ENCODE measurements at regions not wholly inside any gene's neighbourhood (a gene's known extent, or its start where the extent isn't known, plus 50 kb on each side); places are given as distances from the start of the nearest gene placed in this dataset.

DNA sequence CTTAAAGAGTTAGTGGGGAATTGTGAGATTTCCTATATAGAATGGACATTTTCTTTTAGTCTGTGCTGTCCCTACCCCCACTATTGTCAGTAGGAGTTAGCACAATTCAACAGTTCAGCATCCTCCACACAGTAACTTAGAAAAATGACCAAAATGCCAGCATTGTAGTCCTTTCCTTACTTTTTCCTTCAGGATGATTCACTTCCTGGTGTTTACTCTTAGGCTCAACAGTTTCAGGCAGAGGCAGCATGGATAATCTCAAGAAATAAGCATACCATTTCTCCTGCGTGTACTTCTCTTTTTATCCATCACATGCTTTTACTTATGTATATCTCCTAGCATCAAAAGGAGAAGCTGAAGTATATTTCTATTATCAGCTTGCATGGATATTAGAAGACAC is 683.4 kb downstream of the SLC16A7 start:
- TF ChIP-seq, protein P1, sequence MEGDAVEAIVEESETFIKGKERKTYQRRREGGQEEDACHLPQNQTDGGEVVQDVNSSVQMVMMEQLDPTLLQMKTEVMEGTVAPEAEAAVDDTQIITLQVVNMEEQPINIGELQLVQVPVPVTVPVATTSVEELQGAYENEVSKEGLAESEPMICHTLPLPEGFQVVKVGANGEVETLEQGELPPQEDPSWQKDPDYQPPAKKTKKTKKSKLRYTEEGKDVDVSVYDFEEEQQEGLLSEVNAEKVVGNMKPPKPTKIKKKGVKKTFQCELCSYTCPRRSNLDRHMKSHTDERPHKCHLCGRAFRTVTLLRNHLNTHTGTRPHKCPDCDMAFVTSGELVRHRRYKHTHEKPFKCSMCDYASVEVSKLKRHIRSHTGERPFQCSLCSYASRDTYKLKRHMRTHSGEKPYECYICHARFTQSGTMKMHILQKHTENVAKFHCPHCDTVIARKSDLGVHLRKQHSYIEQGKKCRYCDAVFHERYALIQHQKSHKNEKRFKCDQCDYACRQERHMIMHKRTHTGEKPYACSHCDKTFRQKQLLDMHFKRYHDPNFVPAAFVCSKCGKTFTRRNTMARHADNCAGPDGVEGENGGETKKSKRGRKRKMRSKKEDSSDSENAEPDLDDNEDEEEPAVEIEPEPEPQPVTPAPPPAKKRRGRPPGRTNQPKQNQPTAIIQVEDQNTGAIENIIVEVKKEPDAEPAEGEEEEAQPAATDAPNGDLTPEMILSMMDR (IDR thresholded peaks at IDR 0.05): no peak
- no peak for TF ChIP-seq ZFX (IDR thresholded peaks at IDR 0.05; ENCODE audit: borderline replicate concordance)

Data from 22Rv1 (cell line).